IPS DF 4.7 (cell line): ENCODE measurements at regions not wholly inside any gene's neighbourhood (a gene's known extent, or its start where the extent isn't known, plus 50 kb on each side); places are given as distances from the start of the nearest gene placed in this dataset.
A peak's percentile ranks its signal among the peaks of the same experiment; 100 is the strongest.

Source experiments
- DNase-seq: peaks from one replicate; pipeline ENCODE4 v3.0.0-alpha.2; 2013; ENCODE audit warnings: low spot score; ENCODE audit errors: extremely low read depth

GRCh38 chr1:193593147-193593885 lies 406.9 kb upstream of the B3GALT2 start:
- no peak for DNase-seq

- no peak for DNase-seq
These were observed 405.9 kb upstream of the B3GALT2 start for GRCh38 chr1:193592317-193592716.

- no peak for DNase-seq
These were observed 403.7 kb upstream of the B3GALT2 start for GRCh38 chr1:193590102-193590501.

- DNase-seq, result no peak
These were observed 403.2 kb upstream of the B3GALT2 start for GRCh38 chr1:193589597-193590040.

GRCh38 chr1:193588311-193589082 lies 402.1 kb upstream of the B3GALT2 start:
- no peak for DNase-seq

GRCh38 chr1:193584731-193585239 lies 398.4 kb upstream of the B3GALT2 start:
- DNase-seq, result no peak

GRCh38 chr1:193581341-193581740 lies 394.9 kb upstream of the B3GALT2 start:
- DNase-seq, result no peak

- DNase-seq, result no peak
These were observed 394.0 kb upstream of the B3GALT2 start for GRCh38 chr1:193580419-193580818.

- DNase-seq, result no peak
These were observed 392.9 kb upstream of the B3GALT2 start for GRCh38 chr1:193579323-193579722.

GRCh38 chr1:193574913-193575312 lies 388.5 kb upstream of the B3GALT2 start:
- no peak for DNase-seq

GRCh38 chr1:193569983-193570269 lies 383.5 kb upstream of the B3GALT2 start:
- DNase-seq, result no peak

- no peak for DNase-seq
These were observed 382.9 kb upstream of the B3GALT2 start for GRCh38 chr1:193569096-193569982.

- no peak for DNase-seq
These were observed 382.1 kb upstream of the B3GALT2 start for GRCh38 chr1:193568512-193568911.

GRCh38 chr1:193567937-193568336 lies 381.5 kb upstream of the B3GALT2 start:
- DNase-seq, result no peak

GRCh38 chr1:193566735-193567134 lies 380.3 kb upstream of the B3GALT2 start:
- no peak for DNase-seq

- no peak for DNase-seq
These were observed 379.7 kb upstream of the B3GALT2 start for GRCh38 chr1:193565971-193566577.

- DNase-seq, result peak; percentile 16
These were observed 375.7 kb upstream of the B3GALT2 start for GRCh38 chr1:193562121-193562520.

- no peak for DNase-seq
These were observed 372.1 kb upstream of the B3GALT2 start for GRCh38 chr1:193558491-193559028.

GRCh38 chr1:193555662-193556441 lies 369.4 kb upstream of the B3GALT2 start:
- no peak for DNase-seq

- no peak for DNase-seq
These were observed 367.2 kb upstream of the B3GALT2 start for GRCh38 chr1:193553564-193553963.
